GM19467 (cell line): ENCODE measurements at regions not wholly inside any gene's neighbourhood (a gene's known extent, or its start where the extent isn't known, plus 50 kb on each side); places are given as distances from the start of the nearest gene placed in this dataset.

Experiments
- ATAC-seq: cut with Tn5 transposase; IDR thresholded peaks from one replicate; pipeline ENCODE4 v1.9.1; 2021; ENCODE audit warnings: mild to moderate bottlenecking, moderate library complexity; ENCODE audit not compliant: unreplicated experiment

DNA sequence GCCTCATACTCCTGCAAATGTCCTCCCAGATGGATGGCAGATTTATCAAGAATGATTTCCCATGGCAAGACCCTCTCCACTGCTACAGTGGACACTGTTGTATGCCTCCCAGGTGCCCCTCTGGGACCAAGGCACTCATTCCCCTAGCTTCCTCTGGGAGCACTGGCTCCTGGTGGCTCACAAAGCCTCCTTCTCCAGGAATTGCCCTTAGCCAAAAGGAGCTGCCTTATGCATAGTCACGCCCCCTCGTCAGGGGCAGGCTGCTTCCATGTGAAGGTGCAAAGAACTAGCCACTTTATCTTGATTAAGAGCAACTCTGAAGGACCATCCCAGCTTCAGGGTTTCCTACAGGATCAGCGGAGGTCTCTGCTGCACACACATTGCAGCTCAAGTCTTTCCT is 358.1 kb downstream of the CDK5RAP2 start:
- ATAC-seq = no peak

DNA sequence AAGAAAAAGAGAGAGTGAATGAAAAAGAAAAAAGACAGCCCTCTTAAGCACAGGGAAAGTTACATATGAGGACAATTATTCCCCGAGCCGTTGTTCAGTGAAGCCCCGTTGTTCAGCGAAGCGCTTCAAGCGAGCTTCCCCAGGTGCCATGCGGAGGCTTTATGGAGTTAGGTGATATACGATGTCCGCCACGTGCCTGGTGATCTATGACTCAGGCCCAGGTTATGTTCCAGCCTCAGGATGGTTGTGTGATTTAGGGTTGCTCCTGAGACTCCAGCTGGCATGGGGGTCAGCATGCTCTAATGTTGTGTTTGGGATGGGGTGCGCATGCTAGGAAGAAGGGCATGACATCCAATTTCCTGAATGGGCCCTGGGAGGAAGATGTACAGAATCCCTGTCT is 365.6 kb downstream of the CDK5RAP2 start:
- no peak for ATAC-seq

DNA sequence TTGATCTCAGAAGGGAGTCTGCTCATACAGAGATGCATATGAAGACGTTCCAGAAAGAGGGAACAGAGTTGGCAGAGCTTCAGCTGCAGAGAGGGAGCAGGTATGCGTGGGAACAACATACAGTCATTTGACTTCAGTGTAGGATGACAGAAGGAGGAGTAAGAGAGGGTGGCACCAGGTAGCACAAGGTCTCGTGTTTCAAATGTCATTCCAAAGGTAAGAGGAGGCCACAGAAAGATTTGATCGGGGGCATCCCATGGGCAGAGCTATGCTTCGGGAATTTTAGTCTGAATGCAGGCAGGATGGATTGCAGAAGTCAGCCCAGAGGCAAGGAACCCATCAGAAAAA is 367.1 kb downstream of the CDK5RAP2 start:
- no peak for ATAC-seq

DNA sequence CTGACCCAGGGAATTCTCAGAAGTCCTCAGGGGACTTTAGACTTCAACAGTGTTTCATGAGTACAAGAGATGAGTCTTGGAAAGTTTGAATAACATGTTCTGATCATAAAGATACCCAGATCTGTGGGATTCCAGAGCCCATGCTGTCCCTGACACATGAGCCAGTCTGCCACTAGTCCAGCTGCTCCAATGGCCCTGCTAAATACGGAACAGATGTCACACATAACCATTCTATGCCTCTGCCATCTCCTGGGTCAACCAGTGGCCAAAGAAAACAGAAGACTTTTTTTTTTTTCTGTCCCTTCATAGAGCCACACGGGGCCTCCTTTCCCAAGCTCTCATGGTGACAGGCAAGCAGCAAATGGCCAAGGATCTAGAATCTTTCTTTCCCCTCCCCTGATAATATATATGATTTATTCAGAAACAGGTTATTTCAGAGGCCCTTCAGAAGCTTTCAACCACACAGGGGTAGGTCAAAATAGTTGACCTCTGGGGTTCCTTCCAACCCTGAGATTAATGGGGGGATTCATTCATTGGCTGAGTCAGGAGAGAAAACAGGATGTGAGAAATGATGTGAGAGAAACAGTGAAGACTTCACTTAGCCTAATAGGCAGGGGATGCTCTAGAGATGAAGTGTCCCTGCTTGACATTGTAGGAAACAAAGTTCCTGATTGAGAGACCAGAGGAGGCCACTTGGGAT is 367.7 kb downstream of the CDK5RAP2 start:
- no peak for ATAC-seq

DNA sequence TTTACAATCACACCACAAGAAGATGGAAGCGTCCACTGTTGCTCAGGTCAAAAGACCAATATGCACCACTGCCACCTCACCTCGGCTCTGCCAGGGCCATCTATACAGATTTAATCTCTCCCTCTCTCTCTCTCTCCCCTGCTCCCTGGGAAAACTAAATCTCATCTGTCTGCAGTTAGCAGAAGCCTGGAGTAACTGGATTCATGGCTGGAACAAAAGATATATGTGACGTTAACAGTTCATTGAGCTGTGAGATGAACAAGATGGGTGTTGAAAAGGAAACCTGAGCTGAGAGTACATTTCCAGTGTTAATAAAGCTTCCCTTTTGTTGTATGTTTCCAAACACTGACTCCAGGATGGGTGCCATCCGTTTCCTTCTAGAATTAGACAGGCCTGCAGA is 369.7 kb downstream of the CDK5RAP2 start:
- ATAC-seq = no peak

DNA sequence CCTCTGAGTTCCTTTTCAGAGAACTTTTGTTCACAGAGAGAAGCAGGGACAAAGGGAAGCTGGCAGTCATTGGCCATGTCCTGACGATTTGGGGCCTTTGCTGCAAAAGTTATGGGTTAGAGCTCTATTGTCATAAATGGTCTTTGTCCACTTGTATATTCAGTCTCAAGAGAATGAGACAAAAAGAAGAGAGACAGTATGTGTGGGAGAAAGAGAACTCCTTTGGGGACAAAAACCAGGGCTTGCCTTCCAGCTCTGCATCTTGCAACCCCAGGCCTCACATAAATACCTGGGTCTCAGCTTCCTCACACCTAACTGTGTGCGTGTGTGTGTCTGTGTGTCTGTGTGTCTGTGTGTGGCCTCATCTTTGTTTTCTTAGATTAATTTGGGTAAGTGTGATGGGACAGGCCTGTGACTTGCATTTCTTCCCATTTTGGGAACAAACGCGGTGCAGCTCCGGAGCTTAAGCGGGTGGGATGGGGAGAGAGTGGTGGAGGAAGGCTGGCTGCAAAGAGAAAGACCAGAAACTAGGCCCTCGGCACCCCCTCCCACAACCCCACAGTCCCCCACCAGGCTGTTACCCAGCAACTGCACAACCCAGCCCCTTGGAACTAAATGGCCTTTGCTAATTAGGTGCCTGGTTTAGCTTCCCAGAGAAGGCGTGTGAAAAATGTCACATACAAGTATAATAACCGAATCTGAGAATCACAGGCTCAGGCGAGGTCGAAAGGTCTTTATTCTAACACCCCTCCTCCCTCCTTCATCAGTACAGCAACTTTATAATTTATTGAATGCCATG is 376.9 kb downstream of the CDK5RAP2 start:
- ATAC-seq = no peak

DNA sequence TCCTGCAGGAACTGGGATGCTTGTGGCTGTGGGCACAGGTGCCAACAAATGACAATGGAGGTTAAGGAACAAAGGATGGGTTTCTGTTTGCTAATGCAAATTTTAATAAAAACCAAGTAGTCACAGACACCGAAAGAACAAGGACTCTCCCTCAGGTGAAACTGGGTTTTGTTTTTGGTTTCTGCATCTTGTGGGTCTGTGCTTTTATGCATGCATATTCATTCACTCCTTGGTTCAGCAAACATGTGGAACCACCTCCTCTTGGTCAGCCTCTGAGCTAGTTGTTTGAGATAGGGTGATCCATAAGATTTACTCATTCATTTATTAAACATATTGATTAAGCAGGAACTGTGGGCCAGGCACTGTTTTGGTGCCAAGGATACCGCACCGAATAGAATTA is 381.9 kb downstream of the CDK5RAP2 start:
- no peak for ATAC-seq

DNA sequence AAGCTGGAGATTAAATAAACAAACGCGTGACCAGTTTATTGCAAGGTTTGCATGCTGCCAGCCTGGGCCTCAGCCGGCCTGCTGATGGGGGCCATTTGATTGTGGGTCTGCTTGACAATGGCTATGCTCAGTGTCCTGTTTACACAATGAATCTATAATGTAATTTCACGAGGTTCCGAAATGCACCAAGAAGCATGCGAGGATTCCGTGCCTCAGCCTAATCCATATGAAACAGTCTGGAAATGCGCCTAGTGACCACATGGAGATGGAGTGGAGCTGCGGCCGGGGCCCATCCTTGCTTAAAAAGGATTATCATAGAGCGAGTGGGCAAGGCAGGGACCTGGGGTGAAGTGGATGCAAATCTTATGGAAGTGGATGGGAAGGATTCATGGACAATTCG is 382.4 kb downstream of the CDK5RAP2 start:
- ATAC-seq = no peak

DNA sequence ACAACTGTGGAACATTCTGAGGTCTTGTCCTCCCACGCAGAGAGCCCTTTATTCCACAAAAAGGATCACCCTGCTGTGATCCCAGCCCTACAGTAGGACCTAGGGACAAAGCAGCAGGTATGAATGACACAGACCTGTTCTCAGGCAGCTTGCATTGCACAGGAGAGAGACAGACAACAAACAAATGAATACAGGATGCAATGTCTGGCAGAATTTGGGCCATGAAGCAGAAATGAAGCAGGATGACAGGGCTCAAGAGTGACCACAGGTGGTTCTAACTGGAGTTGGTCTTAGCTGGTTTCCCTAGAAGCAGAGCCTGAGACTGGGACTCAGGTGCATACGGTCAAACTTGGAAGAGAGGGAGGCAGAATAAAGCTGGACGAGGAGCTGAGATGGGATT is 388.8 kb downstream of the CDK5RAP2 start:
- no peak for ATAC-seq

DNA sequence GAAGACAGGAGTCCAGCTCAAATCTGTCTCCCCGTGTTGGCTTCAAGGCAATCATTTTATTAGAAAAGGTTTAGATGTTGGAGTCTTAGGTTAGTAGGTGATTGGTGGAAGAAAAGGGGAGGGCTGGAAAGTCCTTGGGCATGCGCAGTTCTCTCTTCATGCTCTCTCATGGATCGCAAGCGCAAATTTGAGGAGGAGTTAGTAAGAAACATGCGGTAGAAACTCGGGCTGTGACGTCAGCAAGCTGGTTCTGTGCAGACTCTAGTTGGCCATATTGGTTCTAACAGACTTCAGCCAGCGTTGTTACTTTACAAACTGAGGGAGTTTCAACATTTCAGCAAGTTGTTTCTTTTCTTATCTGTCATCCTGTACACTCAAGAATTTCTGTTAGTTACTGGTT is 392.2 kb downstream of the CDK5RAP2 start:
- ATAC-seq = no peak

DNA sequence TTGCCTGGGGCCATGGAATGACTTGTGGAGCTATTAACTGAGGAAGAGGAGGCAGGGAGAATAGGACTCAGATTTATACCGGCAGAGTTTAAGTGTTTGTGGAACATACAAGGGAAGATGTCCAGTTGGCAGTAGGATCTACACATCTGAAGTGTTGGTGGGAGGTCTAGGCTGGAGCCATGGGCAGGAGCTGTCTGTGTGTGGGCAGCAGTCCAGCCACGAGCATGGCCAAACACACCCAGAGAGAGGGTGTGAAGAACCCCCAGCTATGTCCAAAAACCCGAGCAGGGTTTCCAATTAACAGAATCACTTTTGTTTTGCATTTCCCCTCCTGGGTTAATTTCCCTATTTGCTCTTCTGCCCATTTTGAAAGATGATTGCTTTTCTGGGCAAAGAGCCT is 393.7 kb downstream of the CDK5RAP2 start:
- ATAC-seq = no peak

DNA sequence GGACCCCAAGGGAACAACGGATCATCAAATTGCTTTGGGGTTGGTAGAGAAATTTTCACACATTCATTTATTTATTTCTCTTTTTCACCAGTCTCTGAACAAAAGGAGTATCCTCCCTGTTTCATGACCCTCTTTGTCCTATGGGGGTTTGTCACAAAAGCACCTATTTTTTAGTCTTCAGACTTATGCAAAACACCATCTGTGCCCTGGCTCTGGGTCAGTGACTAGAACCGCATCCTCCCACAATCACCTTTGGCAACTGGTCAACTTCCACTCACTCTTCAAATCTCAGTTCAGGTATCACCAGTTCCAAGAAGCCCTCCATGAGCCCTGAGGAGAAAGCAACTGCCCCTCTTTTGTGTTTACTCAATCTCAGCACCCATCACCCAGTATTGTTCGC is 395.7 kb downstream of the CDK5RAP2 start:
- no peak for ATAC-seq

DNA sequence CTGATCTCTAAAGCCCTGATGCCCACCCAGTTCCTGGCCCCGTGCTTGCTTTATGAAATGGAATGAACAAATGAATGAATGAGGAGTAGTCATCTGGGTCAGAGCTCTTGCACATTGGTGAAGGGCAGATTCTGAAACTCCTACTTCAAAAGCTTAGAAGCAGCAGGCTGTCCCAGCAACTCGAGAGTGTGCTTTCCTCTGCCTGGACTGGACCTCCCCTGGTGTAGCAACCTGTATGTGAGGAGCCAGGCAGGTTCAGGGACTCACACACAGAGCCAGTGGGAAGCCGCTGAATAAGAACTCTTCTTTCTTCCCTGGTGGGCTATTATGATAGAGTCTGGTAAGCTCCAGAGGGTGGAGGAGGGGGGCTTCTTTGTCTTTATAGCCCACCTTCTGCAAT is 396.4 kb downstream of the CDK5RAP2 start:
- ATAC-seq = no peak

DNA sequence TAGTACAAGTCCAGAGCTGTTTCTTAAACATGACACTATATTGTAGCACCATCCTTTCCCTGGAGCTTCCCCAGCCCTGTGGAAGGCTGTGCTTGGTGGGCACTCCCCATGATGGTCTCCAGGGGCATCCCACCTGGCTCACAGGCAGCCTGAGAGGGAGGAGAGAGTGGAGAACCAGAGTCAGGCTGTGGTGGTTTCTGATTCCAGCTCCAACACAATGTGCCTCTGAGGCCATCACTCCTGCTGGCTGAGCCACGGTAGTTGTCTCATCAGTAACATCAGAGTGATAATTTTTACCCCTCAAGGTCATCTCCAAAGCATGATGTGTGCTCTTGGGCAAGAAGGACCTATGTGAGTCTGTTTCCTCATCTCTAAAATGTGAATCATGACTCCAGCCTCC is 398.0 kb downstream of the CDK5RAP2 start:
- ATAC-seq = no peak

DNA sequence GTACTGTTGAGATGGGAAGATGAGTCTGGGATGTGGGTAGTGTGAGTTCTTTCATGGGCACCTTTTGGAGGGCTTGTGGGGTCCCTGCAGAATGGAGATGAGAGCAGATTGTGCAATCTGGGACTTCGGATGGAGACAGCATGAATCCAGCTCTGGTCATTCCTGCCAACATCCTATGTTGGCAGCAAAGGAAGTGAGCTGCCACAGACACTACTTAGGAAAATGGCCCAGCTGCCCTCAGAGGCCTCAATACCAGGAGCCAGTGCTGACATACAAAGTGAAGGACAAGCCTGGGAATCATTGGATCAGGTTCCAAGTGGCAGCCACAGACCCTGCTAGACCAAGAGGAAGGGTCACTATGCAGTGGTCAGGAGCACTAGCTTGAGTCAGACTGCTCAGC is 402.8 kb downstream of the CDK5RAP2 start:
- no peak for ATAC-seq

DNA sequence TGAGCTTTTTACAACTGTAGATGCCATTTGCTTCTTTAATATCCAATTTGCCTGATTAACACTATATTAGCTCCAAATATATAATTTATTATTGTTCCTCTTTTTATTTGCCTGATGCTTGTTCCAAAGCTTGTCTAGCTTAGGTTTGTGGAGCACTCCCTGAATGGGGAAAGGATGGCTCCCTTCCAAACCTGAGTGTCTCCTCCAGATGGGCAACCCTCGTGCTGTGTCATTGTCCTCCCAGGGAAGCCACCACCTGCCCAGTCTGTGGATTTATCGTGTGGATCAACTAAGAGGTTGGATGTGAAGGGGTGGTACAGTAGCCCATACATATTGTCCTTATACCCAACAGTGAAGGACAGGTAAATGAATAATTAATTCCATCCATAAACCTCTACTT is 404.9 kb downstream of the CDK5RAP2 start:
- ATAC-seq = no peak

DNA sequence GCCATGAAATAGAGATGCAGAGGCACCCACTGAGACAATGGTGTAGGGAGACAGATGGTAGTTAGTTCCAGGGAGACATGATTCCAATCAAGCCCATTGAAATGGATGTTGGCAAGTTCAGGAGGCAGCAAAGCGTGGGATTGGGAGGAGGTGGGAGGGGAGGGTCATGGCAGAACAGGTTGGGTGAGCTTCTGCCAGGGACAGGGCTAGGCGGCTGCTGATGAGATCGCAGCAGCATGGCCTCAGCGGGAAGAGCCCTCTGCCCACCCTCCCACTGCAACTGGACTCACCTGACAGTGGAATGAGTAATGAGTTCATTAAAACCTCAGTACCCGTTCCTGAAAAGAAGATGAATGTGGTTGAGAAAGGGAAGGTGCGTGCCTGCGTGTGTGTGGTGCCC is 418.2 kb downstream of the CDK5RAP2 start:
- ATAC-seq = no peak

DNA sequence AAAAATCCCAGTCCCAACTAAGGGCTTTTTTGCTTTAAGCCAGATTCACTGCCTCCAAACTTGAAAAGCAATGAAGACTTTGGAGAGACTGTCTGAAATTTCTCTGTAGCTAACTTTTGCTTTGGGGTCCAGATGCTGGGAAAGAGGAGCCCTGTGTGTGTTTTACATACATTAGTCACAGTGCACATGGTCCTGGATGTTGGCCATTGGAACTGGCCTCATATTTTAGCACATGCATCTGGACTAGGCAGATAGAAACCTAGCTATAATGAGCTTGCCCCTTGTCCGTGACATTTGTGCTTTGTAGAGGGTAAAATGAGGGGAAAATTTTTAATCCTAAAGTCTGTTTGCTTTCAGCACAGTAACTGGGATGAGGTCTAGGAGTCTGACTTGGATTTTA is 421.7 kb downstream of the CDK5RAP2 start:
- no peak for ATAC-seq

DNA sequence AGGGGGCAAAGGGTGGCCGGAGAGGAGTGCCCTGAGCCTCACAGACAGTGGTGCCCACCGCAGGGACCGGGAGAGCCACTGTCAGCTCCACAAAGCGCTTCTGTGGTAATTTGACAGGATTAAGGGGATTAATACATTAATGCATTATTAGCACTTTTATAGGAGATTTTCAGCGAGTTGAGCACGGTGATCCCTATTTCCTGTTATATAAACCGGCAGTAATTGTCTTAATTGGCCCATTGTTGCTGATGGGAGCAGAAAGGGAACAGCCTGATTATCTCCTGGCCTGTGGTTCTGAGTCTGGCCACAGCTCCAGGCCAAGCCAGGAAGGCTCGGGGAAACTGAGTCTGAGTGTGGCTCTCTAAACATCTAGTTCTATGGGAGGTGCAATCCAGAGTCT is 423.6 kb downstream of the CDK5RAP2 start:
- ATAC-seq = no peak

DNA sequence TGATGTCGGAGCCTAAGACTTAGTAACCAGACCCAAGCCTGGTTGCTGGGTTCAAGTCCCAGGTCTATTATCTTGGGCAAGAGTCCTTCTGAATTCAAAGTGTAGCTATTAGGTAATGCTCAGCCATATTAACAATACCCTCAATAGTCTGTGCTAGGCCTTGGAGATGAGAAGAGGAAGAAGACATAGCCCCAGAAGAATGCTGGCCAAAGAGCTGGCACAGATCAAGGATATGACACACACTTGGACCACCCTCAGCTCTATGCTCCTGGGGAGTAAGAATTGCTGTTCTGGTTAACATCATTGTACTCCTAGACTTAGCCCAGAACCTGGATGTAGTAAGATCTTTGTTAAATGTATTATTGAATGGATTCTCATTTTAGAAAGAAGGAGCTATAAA is 426.7 kb downstream of the CDK5RAP2 start:
- ATAC-seq = no peak

DNA sequence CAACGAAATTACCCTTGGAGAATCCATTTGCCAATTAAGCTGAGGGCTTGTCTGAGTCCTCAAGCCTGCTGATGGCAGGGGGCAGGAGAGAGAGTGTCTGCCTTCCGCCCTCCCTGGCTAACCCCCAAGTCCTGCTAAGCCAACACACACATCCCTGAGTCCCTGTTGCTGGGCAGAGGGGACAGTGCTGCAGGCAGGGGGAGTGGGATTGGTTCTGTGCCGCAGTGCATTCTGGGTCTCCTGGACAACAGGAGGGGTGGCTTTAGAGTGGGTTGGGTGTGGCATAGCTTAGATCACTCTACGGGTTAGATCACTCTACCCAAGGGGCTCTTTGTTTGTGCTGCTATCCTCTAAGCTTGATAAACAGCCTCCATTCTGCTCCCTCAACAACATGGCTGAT is 427.7 kb downstream of the CDK5RAP2 start:
- no peak for ATAC-seq

DNA sequence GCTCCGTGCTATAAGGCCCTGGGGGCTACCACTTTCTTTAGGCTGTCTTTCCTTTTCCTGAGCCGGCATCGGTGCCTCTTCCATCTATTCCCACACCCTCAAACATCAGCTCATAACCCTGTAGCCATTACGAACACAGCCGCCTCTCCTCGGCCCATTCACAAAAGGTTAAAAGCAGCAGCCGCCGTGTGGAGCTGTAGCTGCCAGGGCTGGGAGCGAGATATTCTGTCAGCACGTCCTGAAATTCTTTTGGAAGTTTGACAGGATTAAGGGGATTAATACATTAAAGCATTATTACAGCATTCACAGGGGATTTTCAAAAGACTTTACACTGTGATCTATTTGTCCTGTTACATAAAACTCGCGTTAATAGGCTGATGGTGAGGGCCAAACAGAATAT is 428.2 kb downstream of the CDK5RAP2 start:
- ATAC-seq = no peak

DNA sequence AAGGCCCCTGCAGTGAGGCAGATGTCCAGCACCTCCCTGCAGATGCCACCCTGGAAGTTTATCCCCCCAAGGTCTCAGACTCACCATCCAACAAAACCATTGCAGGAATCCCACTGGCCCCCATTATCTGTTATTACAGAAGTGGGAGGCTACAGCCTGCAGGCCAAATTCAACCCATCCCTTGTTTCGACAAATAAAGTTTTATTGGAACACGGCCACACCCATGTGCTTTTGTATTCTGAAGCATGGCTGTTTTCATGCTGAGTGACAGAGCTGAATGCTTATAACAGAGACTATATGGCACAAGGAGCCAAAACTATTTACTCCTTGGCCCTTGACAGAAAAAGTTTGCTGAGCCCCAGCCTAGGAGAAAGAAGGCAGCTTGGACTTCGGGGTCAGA is 428.8 kb downstream of the CDK5RAP2 start:
- no peak for ATAC-seq
